GM21619 (cell line): ENCODE measurements at regions not wholly inside any gene's neighbourhood (a gene's known extent, or its start where the extent isn't known, plus 50 kb on each side); places are given as distances from the start of the nearest gene placed in this dataset.
"Not testable (repeated sequence)": the region's sequence is repeated elsewhere in the genome, so short reads cannot be mapped to it uniquely, and the experiment has no call there.

ENCODE experiments used
- ATAC-seq: cut with Tn5 transposase; IDR thresholded peaks from one replicate; pipeline ENCODE4 v1.9.1; 2021; ENCODE audit not compliant: unreplicated experiment

- no peak for ATAC-seq
These were observed 144.7 kb downstream of the ALOX5 start for GRCh38 chr10:45518741-45519140.

GRCh38 chr10:45515630-45516029 lies 141.6 kb downstream of the ALOX5 start:
- ATAC-seq = no peak

- ATAC-seq = no peak
These were observed 140.6 kb downstream of the ALOX5 start for GRCh38 chr10:45514291-45515270.

- ATAC-seq = no peak
These were observed 139.5 kb downstream of the ALOX5 start for GRCh38 chr10:45513551-45513950.

GRCh38 chr10:45511926-45512325 lies 137.9 kb downstream of the ALOX5 start:
- not testable (repeated sequence) for ATAC-seq

GRCh38 chr10:45509491-45509890 lies 135.5 kb downstream of the ALOX5 start:
- ATAC-seq = no peak

- ATAC-seq = no peak
These were observed 131.3 kb downstream of the ALOX5 start for GRCh38 chr10:45505311-45505710.

- no peak for ATAC-seq
These were observed 128.4 kb downstream of the ALOX5 start for GRCh38 chr10:45502458-45502857.

- ATAC-seq = no peak
These were observed 127.8 kb downstream of the ALOX5 start for GRCh38 chr10:45501791-45502190.

- ATAC-seq = no peak
These were observed 126.8 kb downstream of the ALOX5 start for GRCh38 chr10:45500798-45501197.

- no peak for ATAC-seq
These were observed 126.3 kb downstream of the ALOX5 start for GRCh38 chr10:45500304-45500703.

- ATAC-seq = no peak
These were observed 121.6 kb downstream of the ALOX5 start for GRCh38 chr10:45495438-45496152.
